WTC11 (cell line): ENCODE measurements at regions not wholly inside any gene's neighbourhood (a gene's known extent, or its start where the extent isn't known, plus 50 kb on each side); places are given as distances from the start of the nearest gene placed in this dataset.

Experiments
- CTCF ChIP-seq: fragments of 200-600 bp; IDR thresholded peaks from 2 replicates; pipeline ENCODE4 v1.8.0; 2022; ENCODE audit warnings: antibody characterized with exemption
- E2F5 ChIP-seq: sonication (generic); formaldehyde crosslinking; IDR thresholded peaks from 2 replicates; pipeline ENCODE4 v1.8.1; 2022; ENCODE audit warnings: mild to moderate bottlenecking, moderate library complexity, missing genetic modification reagents
- ETV6 ChIP-seq: sonication (generic); formaldehyde crosslinking; IDR thresholded peaks from 2 replicates; pipeline ENCODE4 v1.8.1; 2022; ENCODE audit warnings: mild to moderate bottlenecking, missing genetic modification reagents
- HMGXB4 ChIP-seq: sonication (generic); formaldehyde crosslinking; IDR thresholded peaks from 2 replicates; pipeline ENCODE4 v1.8.1; 2023; ENCODE audit warnings: mild to moderate bottlenecking, moderate library complexity, missing genetic modification reagents
- TF ChIP-seq, protein P1 (sequence below): sonication (generic); formaldehyde crosslinking; IDR thresholded peaks from 2 replicates; pipeline ENCODE4 v1.8.0; 2022; ENCODE audit warnings: mild to moderate bottlenecking, missing genetic modification reagents

- TF ChIP-seq ETV6 (CRISPR knock-in tag) (no peak), CTCF (no peak), HMGXB4 (CRISPR knock-in tag) (no peak), E2F5 (CRISPR knock-in tag) (no peak)
- TF ChIP-seq, protein P1, sequence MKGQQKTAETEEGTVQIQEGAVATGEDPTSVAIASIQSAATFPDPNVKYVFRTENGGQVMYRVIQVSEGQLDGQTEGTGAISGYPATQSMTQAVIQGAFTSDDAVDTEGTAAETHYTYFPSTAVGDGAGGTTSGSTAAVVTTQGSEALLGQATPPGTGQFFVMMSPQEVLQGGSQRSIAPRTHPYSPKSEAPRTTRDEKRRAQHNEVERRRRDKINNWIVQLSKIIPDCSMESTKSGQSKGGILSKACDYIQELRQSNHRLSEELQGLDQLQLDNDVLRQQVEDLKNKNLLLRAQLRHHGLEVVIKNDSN (CRISPR knock-in tag) = no peak
Observed at GRCh38 chr12:58557171-58557570, 363.1 kb downstream of the LRIG3 start.
